Retina (tissue), 1 donor: ENCODE measurements at regions not wholly inside any gene's neighbourhood (a gene's known extent, or its start where the extent isn't known, plus 50 kb on each side); places are given as distances from the start of the nearest gene placed in this dataset.

Experiments used
- DNase-seq: peaks from one replicate; pipeline ENCODE4 v3.0.0-alpha.2; 2016

DNA sequence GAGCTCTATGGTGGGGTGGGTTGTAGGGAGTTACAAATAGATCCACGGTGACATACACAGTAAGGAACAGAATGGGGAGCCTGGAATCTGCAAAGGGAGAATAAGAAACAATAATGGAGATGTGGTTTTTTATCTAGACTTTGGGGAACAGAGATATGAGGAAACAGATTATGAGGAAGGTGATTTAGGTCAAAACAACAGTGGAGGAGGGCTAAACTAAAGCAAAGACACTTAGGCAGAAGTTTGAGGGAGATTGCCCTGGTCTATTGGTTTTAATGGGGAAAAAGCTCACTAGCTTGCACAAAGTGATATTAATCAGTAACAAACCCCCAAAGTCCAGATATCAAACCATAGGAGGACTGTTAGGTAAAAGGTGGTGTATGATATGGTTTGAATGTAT lies 144.5 kb upstream of the DYRK2 start:
- no peak for DNase-seq

DNA sequence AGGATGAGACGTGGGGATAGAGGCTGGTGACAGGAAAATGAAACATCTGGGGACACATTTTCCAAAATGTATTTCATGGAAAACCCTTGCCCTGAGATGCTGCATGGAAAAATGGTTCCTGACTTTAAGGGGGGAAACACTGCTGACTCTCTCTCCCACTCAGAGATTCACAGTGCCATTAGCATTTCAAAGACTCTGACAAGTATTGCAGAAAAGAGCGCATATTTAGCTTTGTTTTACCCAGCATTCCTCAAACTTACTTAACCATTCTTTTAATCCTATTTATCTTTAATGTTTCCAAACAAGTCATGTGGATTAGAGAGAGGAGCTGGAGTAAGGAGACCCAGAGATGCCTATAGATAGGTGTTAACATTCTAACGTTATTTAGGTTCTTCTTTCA lies 141.8 kb upstream of the DYRK2 start:
- DNase-seq, result no peak

GRCh38 chr12:67508830-67509229 lies 139.7 kb upstream of the DYRK2 start:
- DNase-seq, result no peak

DNA sequence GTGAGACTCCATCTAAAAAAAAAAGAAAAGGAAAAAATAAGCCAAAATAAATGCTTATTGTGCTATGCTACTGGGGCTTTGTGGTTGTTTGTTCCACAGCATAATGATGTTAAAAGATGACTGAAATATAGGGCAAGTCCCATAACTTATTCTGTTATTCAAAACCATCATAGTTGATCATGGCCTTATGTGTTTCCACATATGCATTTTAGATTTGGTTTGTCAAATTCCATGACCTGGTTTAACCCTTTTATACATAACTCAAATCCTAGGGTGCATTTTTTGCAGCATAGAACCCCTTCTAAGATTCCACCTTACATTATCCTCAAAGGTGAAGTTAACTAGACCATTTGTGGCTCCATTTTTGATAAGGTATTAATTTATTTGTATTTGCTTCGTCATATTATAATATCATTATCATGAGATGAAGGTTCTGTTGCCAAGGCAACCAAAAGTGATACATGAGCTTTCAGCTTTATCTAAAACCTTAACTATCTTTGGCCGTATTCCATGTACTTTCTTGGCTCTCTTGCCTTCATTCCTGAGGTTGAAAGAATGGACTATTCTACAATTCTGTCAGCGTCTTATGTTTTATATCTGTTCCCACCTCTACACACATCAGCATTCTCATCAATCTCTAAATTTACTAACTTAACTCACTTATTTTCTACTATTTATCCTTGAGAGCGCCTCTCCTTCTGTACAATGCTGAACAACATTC lies 138.7 kb upstream of the DYRK2 start:
- no peak for DNase-seq

GRCh38 chr12:67512061-67512460 lies 136.5 kb upstream of the DYRK2 start:
- no peak for DNase-seq

DNA sequence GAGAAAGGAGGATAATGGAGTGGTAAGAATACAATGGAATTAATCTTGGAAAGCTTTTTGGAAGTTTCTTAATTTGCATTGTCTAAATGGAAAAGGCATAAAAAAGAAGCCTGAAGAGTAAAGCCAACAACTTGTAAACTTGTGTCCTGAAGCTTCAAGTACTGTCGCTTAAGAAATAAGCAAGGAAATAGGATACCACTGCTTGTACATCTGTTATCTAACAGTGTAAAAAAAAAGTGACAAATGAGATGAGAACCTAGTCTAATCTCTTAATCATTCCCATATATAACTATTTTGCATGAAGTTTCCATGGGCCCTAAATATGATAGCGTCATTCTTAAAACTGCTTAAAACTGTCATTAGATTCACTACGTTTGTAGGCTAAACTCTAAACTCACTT lies 134.0 kb upstream of the DYRK2 start:
- no peak for DNase-seq

DNA sequence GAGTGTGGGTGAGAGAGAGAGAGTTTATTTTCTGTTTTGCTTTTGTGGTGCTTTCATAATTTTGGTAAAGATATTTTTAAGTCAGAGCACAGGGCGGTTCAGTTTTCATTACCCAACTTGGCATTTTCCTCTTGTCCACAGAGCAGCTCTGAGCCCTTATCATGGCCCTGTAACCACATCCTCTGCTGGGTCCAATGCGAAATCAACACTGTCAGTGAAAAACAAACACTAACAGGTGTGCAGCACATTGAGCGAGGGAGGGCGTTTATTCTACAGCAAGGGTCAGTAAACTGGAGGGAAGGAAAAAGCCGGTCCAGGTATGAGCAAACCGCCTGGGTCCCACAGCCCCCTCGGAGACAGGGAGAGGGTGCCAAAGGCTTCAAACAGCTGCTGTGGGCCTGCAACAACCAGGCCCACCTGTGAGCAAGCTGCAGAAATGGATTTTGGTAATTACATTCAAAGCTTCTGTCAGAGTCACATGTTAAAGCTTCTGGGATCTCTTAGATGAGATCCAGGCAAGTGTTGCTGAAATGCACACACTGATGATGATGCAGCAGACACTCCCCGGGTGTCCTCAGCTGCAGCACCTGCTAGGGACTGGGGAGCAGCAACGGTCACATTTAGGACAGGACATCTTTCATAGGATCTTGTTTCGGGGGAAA lies 132.7 kb upstream of the DYRK2 start:
- DNase-seq, result no peak

GRCh38 chr12:67517181-67517887 lies 131.2 kb upstream of the DYRK2 start:
- no peak for DNase-seq

- peak; percentile 45 for DNase-seq
Observed at GRCh38 chr12:67519484-67520433, 128.8 kb upstream of the DYRK2 start.

DNA sequence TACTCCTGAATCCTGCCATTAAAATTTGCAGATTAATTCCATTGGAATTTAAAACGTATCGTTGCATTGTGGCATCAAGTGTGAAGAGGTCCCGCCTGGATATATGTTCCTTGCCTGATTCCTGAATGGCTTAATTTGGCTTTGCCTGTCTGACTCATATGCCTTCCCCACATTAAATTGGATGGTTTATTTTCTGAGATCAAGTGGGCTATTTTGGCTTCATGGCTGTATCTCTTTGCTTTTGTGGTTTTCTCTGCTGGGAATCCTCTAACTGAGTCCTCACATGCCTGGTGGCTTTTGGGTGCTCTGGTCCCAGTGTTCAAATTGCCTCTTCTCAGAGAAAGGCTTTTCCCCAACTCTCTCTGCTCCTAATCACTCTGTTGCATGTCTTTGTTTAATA lies 127.9 kb upstream of the DYRK2 start:
- no peak for DNase-seq

DNA sequence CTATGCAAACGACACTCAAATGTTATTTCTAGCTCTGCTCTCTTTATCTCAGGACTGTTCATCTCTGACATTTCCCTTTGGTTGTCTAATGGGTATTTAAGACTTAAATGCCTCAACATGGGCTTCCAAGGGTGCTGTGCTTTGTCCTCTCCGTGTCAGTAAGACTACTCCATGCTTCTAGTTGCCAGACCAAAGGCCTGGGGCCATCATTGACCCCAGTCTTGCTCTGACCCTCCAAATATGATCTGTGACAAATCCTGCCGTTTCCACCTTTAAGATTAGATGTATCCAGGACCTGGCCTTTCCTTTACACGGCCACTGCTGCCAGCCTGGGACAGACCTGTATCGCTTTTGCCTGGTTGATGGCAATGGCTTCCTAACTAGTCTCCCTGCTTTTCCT lies 126.3 kb upstream of the DYRK2 start:
- no peak for DNase-seq

DNA sequence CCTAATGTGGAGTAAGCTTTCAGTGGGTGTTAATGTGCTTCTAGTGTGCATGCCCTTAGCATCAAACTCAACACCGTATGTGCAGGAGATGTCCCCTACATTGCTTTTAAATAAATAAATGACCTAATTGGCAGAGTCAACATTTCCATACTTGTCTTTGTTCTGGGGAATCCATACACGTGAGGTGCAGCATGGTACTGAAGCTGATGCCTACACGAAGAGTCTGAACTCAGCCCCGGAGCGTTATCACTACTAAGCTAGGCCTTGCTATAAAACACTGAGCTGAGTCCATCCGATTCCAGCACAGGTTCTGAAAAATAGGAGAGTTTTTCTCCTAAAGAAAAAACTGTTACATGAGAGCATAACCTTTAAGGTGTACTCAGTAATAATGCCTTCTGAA lies 125.0 kb upstream of the DYRK2 start:
- DNase-seq, result no peak

- no peak for DNase-seq
Observed at GRCh38 chr12:67524861-67525616, 123.5 kb upstream of the DYRK2 start.

GRCh38 chr12:67525617-67525884 lies 123.0 kb upstream of the DYRK2 start:
- no peak for DNase-seq

DNA sequence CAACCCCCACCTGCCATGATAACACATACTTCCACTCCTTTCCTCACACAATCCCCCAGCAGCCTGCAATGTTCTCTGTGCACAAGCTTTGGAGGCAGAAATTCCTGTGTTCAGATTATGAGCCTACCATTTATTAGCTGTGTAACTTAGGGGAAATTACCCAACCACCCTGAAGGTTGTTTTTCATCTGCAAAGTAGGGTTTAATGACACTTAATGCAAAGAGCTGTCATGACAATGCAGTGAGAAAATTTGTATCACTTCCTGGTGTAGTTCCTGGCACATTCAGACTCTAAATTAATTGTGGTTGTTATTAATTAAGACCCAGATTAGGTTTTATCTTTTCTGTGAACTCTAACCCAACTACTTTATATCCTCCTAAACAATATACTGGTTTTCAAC lies 122.4 kb upstream of the DYRK2 start:
- no peak for DNase-seq

DNA sequence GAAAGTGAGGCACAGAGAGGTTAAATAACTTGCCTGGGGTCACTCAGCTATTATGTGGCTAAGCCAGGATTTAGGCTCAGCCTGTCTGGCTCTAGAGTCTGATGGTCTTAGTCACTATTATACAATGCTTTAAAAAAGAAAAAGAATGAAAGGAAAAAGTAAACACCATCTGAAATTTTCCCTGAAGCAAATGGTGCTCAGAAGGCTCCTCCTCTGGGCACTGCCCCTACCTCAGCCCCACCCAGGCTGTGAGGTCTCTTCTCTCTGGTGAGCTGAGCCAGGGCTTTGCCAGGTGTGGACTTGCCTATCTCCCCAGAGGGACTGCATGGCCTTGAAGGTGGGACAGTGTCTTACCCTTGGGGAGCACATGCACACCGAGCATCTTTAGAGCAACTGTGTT lies 117.5 kb upstream of the DYRK2 start:
- DNase-seq, result no peak

GRCh38 chr12:67531501-67531900 lies 117.0 kb upstream of the DYRK2 start:
- DNase-seq, result no peak

- no peak for DNase-seq
Observed at GRCh38 chr12:67533159-67533558, 115.4 kb upstream of the DYRK2 start.

DNA sequence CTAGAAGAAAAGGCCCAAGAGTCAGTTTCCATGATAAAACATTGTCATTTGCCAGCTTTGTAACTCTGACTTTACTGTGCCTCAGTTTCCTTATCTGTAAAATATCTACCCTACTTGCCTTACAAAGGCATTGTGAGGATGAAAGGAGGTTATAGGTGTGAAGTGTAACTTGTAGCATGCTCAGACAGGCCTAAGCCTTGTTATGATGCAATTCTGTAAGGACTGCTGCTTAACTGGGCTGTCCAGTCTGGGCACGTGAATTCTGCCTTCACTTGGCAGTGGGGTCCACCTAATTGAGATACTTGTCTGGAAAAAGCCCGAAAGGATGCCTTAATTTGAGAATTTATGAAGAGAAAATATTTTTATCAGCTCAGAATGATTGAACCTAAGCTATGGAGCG lies 114.5 kb upstream of the DYRK2 start:
- no peak for DNase-seq

DNA sequence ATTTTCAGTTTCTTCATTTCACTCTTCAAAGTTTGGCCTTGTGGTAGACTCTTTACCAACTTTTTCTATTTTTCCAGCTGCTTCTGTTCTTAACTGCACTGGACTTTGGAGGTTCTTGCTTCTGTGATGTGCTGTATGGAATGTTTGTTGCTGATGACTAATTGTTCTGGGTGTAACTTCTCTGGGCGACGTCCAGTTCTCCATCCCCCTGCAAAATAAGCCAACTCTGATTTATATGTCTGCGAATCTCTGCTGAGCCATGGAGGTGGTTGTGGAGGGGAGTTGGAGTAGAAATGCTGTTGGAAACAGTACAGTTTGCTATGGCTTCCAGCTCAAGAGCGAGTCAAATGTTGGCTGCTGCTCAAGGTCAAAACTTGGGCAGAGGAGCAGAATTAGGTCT lies 113.9 kb upstream of the DYRK2 start:
- DNase-seq, result no peak

DNA sequence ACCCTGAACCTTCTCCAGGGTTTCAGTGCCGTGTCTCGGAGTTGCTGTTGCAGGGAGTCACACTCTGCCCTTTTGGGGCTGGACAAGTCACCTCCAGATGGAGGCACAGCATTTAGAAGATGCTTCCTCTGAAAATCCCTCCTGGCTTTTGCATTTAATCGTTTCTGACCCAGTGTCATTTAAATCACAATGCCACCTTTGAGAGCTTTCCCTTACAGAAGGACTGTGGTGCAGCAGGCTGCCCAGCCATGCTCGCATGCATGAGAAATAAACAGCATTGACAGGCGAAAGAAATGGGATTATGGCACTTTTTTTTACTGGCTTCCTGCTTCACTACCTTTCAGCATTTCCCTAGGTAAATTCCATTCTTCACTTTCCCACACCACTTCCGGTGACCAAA lies 113.4 kb upstream of the DYRK2 start:
- no peak for DNase-seq

- DNase-seq, result no peak
Observed at GRCh38 chr12:67535971-67536370, 112.6 kb upstream of the DYRK2 start.

DNA sequence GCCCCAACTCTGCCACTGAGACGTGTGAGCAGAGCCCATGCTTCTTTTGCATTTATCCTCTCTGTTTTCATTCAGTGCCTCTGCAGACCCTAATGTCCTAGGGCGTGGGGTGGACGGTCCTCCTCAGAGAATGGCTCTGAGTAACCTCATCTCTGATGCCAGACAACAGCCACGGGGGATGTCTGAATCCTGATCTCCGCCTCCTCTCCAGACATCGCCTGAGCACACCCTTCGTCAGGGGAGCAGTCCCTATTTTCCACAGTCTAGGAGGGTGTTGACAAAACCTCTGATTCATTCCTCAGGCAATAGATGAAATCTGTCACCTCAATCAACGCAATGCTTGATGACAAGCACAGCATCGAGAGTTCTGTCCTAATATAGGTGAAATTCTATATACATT lies 109.2 kb upstream of the DYRK2 start:
- DNase-seq, result no peak
